ES-I3 (cell line): ENCODE measurements at regions not wholly inside any gene's neighbourhood (a gene's known extent, or its start where the extent isn't known, plus 50 kb on each side); places are given as distances from the start of the nearest gene placed in this dataset.

Experiments used
- H3K36me3 ChIP-seq: 2 replicates; pipeline ENCODE4 v1.6.1; 2013; ENCODE audit warnings: mild to moderate bottlenecking, low read length, control low read depth, moderate library complexity; ENCODE audit not compliant: insufficient read depth
- H3K4me1 ChIP-seq: 2 replicates; pipeline ENCODE4 v1.6.1; 2013; ENCODE audit warnings: mild to moderate bottlenecking, control low read depth, low read length; ENCODE audit not compliant: insufficient read depth
- H3K9ac ChIP-seq: 2 replicates; pipeline ENCODE4 v1.6.1; 2013; ENCODE audit warnings: low read depth, mild to moderate bottlenecking, low read length, moderate library complexity
- H3K9me3 ChIP-seq: 2 replicates; pipeline ENCODE4 v1.6.1; 2013; ENCODE audit warnings: mild to moderate bottlenecking, low read length, moderate library complexity; ENCODE audit not compliant: control insufficient read depth, insufficient read depth

GRCh38 chr6:16956361-16956760, 145.5 kb upstream of the STMND1 start:
- no peak overlapping the region for H3K9ac ChIP-seq
- H3K4me1 ChIP-seq, result peaks cover 4% of the 10 kb centered on the region; the same call in 1 of the 2 replicates
- no peaks in the 10 kb centered on the region for H3K36me3 ChIP-seq
- no peaks in the 10 kb centered on the region for H3K9me3 ChIP-seq

GRCh38 chr6:16955899-16956298, 146.0 kb upstream of the STMND1 start:
- Histone ChIP-seq H3K9ac (no peak overlapping the region), H3K36me3 (no peaks in the 10 kb centered on the region), H3K9me3 (no peaks in the 10 kb centered on the region), H3K4me1 (peaks cover 4% of the 10 kb centered on the region; the same call in 1 of the 2 replicates)

- Histone ChIP-seq H3K36me3 (no peaks in the 10 kb centered on the region), H3K9ac (no peak overlapping the region), H3K4me1 (peaks cover 4% of the 10 kb centered on the region; the same call in 1 of the 2 replicates), H3K9me3 (no peaks in the 10 kb centered on the region)
Measured at GRCh38 chr6:16953905-16954304, 147.9 kb upstream of the STMND1 start.

GRCh38 chr6:16953446-16953845, 148.4 kb upstream of the STMND1 start:
- no peaks in the 10 kb centered on the region for H3K36me3 ChIP-seq
- no peaks in the 10 kb centered on the region for H3K9me3 ChIP-seq
- no peak overlapping the region for H3K9ac ChIP-seq
- H3K4me1 ChIP-seq, result peaks cover 4% of the 10 kb centered on the region; the same call in 1 of the 2 replicates

- Histone ChIP-seq H3K9me3 (no peaks in the 10 kb centered on the region), H3K9ac (no peak overlapping the region), H3K4me1 (peaks cover 12% of the 10 kb centered on the region), H3K36me3 (no peaks in the 10 kb centered on the region)
Measured at GRCh38 chr6:16950825-16951495, 150.9 kb upstream of the STMND1 start.

- Histone ChIP-seq H3K9ac (no peak overlapping the region), H3K36me3 (no peaks in the 10 kb centered on the region), H3K4me1 (peaks cover 12% of the 10 kb centered on the region), H3K9me3 (no peaks in the 10 kb centered on the region)
Measured at GRCh38 chr6:16950302-16950701, 151.5 kb upstream of the STMND1 start.

- Histone ChIP-seq H3K9me3 (no peaks in the 10 kb centered on the region), H3K4me1 (peaks cover 12% of the 10 kb centered on the region), H3K9ac (no peak overlapping the region), H3K36me3 (no peaks in the 10 kb centered on the region)
Measured at GRCh38 chr6:16949716-16950115, 152.1 kb upstream of the STMND1 start.

- Histone ChIP-seq H3K36me3 (no peaks in the 10 kb centered on the region), H3K9ac (no peak overlapping the region), H3K4me1 (peaks cover 8% of the 10 kb centered on the region), H3K9me3 (no peaks in the 10 kb centered on the region)
Measured at GRCh38 chr6:16948396-16948795, 153.5 kb upstream of the STMND1 start.

- Histone ChIP-seq H3K9ac (no peak overlapping the region), H3K9me3 (no peaks in the 10 kb centered on the region), H3K4me1 (peaks cover 8% of the 10 kb centered on the region), H3K36me3 (no peaks in the 10 kb centered on the region)
Measured at GRCh38 chr6:16947375-16948015, 154.4 kb upstream of the STMND1 start.

GRCh38 chr6:16944596-16944995, 157.3 kb upstream of the STMND1 start:
- Histone ChIP-seq H3K36me3 (no peaks in the 10 kb centered on the region), H3K9ac (no peak overlapping the region), H3K9me3 (no peaks in the 10 kb centered on the region), H3K4me1 (peaks cover 8% of the 10 kb centered on the region)

- no peaks in the 10 kb centered on the region for H3K36me3 ChIP-seq
Measured at GRCh38 chr6:16939839-16940238, 162.0 kb upstream of the STMND1 start.

GRCh38 chr6:16939351-16939750, 162.5 kb upstream of the STMND1 start:
- H3K9me3 ChIP-seq, result no peaks in the 10 kb centered on the region
- H3K9ac ChIP-seq, result no peak overlapping the region
- no peaks in the 10 kb centered on the region for H3K4me1 ChIP-seq
- H3K36me3 ChIP-seq, result no peaks in the 10 kb centered on the region

More at GRCh38 chr6:16939839-16940238, 162.0 kb upstream of the STMND1 start:
- no peak overlapping the region for H3K9ac ChIP-seq
- H3K4me1 ChIP-seq, result no peaks in the 10 kb centered on the region
- no peaks in the 10 kb centered on the region for H3K9me3 ChIP-seq

GRCh38 chr6:16936893-16937292, 165.0 kb upstream of the STMND1 start:
- H3K36me3 ChIP-seq, result no peaks in the 10 kb centered on the region
- no peaks in the 10 kb centered on the region for H3K4me1 ChIP-seq
- no peaks in the 10 kb centered on the region for H3K9me3 ChIP-seq
- H3K9ac ChIP-seq, result no peak overlapping the region

GRCh38 chr6:16933961-16934360, 167.9 kb upstream of the STMND1 start:
- no peaks in the 10 kb centered on the region for H3K4me1 ChIP-seq
- H3K36me3 ChIP-seq, result no peaks in the 10 kb centered on the region
- H3K9ac ChIP-seq, result no peak overlapping the region
- H3K9me3 ChIP-seq, result no peaks in the 10 kb centered on the region

GRCh38 chr6:16933532-16933931, 168.3 kb upstream of the STMND1 start:
- H3K36me3 ChIP-seq, result no peaks in the 10 kb centered on the region
- no peaks in the 10 kb centered on the region for H3K4me1 ChIP-seq
- no peak overlapping the region for H3K9ac ChIP-seq
- no peaks in the 10 kb centered on the region for H3K9me3 ChIP-seq
